Thyroid gland (tissue), 4 donors: ENCODE measurements at regions not wholly inside any gene's neighbourhood (a gene's known extent, or its start where the extent isn't known, plus 50 kb on each side); places are given as distances from the start of the nearest gene placed in this dataset.

Experiments used
- POLR2A ChIP-seq, 2 donors: fragments of 450-650 bp; IDR thresholded peaks; one replicate each; pipeline ENCODE4 v1.6.1; 2017; ENCODE audit warnings: antibody characterized with exemption in 2 of 2, mild to moderate bottlenecking in 2 of 2, moderate library complexity in 1 of 2
- TF ChIP-seq, protein P1 (sequence below), 6 experiments: fragments of 200-600 bp in 3 of 6; fragments of 450-650 bp in 3 of 6; sonication (generic) in 3 of 6; IDR thresholded peaks; one replicate each; pipeline ENCODE4 v1.5.1; 2016 to 2019; ENCODE audit warnings: antibody characterized with exemption in 6 of 6, mild to moderate bottlenecking in 2 of 6, inconsistent platforms in 1 of 6, moderate library complexity in 1 of 6

DNA sequence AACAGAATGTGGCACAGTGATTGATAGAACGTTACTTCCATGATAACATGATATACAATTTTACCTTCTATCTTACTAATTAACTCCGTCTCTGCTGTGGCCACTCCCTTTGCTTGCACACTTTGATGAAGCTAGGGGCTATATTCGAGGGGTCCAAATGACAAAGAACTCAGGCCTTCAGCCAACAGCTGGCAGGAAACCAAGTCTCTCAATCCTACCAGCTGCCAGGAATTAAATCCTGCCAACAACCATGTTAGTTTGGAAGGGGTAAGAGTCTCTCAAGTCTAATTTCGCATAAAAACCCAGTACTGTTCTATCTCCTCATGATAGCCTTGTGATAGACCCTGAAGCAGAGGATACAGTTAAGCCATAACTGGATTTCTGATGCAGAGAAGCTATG lies 1122.9 kb upstream of the PCDH10 start:
- TF ChIP-seq, protein P1, sequence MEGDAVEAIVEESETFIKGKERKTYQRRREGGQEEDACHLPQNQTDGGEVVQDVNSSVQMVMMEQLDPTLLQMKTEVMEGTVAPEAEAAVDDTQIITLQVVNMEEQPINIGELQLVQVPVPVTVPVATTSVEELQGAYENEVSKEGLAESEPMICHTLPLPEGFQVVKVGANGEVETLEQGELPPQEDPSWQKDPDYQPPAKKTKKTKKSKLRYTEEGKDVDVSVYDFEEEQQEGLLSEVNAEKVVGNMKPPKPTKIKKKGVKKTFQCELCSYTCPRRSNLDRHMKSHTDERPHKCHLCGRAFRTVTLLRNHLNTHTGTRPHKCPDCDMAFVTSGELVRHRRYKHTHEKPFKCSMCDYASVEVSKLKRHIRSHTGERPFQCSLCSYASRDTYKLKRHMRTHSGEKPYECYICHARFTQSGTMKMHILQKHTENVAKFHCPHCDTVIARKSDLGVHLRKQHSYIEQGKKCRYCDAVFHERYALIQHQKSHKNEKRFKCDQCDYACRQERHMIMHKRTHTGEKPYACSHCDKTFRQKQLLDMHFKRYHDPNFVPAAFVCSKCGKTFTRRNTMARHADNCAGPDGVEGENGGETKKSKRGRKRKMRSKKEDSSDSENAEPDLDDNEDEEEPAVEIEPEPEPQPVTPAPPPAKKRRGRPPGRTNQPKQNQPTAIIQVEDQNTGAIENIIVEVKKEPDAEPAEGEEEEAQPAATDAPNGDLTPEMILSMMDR (IDR thresholded peaks at IDR 0.05) = no peak
- TF ChIP-seq POLR2A (IDR thresholded peaks at IDR 0.05) = no peak
